ENCODE measurements at regions not wholly inside any gene's neighbourhood (a gene's known extent, or its start where the extent isn't known, plus 50 kb on each side); places are given as distances from the start of the nearest gene placed in this dataset.

DNA sequence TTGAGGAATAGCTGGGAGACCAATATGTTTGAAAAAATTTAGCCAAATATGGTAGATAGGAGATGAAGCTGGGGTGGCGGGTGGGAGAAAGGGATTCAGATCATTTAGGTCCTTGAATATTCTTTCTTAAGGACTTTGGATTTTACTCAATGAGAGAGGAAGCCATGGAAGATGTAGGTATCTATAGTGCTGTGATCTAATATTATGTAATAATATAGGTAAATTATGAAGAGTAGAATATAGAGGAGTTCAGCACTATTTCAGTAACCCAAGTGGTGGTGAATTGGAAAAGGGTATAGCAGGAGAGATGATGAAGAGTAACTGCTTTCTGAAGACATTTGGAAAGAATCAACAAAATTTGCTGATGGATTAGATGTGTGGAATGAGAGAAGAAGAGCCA lies 417.6 kb downstream of the UTRN start:
- TF ChIP-seq, protein P1, sequence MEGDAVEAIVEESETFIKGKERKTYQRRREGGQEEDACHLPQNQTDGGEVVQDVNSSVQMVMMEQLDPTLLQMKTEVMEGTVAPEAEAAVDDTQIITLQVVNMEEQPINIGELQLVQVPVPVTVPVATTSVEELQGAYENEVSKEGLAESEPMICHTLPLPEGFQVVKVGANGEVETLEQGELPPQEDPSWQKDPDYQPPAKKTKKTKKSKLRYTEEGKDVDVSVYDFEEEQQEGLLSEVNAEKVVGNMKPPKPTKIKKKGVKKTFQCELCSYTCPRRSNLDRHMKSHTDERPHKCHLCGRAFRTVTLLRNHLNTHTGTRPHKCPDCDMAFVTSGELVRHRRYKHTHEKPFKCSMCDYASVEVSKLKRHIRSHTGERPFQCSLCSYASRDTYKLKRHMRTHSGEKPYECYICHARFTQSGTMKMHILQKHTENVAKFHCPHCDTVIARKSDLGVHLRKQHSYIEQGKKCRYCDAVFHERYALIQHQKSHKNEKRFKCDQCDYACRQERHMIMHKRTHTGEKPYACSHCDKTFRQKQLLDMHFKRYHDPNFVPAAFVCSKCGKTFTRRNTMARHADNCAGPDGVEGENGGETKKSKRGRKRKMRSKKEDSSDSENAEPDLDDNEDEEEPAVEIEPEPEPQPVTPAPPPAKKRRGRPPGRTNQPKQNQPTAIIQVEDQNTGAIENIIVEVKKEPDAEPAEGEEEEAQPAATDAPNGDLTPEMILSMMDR (IDR thresholded peaks at IDR 0.05) = no peak
- TF ChIP-seq POLR2AphosphoS5 (IDR thresholded peaks at IDR 0.05; ENCODE audit: insufficient read depth in 1 of 2, low read depth in 1 of 2) (no peak), POLR2A (IDR thresholded peaks at IDR 0.05) (no peak)

All from vagina (tissue), 2 donors.